Kidney (tissue), 13 donors: ENCODE measurements at regions not wholly inside any gene's neighbourhood (a gene's known extent, or its start where the extent isn't known, plus 50 kb on each side); places are given as distances from the start of the nearest gene placed in this dataset.

Experiments used
- DNase-seq, 5 donors: peaks; one replicate each; pipeline ENCODE4 v3.0.0-alpha.2; 2013 to 2020
- FAIRE-seq: peaks from 2 replicates; lab custom pipeline; 2012; peaks lifted over from hg19 to GRCh38; lab: Jason Lieb, UNC
- H3K27ac ChIP-seq, 2 donors: one replicate each; pipeline ENCODE4 v1.7.0; 2013; ENCODE audit warnings: low read depth in 2 of 2, low read length in 2 of 2, inconsistent platforms in 1 of 2
- H3K27me3 ChIP-seq: one replicate; pipeline ENCODE4 v1.7.1; 2013; ENCODE audit warnings: low read length, inconsistent platforms; ENCODE audit not compliant: control insufficient read depth, insufficient read depth
- H3K36me3 ChIP-seq, 3 donors: one replicate each; pipeline versions ENCODE4 v1.7.0 to v1.7.1; 2013; ENCODE audit warnings: low read length in 3 of 3, control low read depth in 1 of 3, inconsistent platforms in 1 of 3; ENCODE audit not compliant: insufficient read depth in 3 of 3, control insufficient read depth in 2 of 3
- H3K4me1 ChIP-seq, 3 donors: one replicate each; pipeline versions ENCODE4 v1.7.0 to v1.7.1; 2013; ENCODE audit warnings: low read length in 3 of 3, inconsistent platforms in 1 of 3, low read depth in 1 of 3; ENCODE audit not compliant: control insufficient read depth in 2 of 3, insufficient read depth in 2 of 3
- H3K4me3 ChIP-seq, 3 donors: one replicate each; pipeline versions ENCODE4 v1.7.0 to v1.8.1; 2013; ENCODE audit warnings: low read length in 3 of 3, control low read depth in 1 of 3, inconsistent platforms in 1 of 3
- H3K9ac ChIP-seq, 3 donors: one replicate each; pipeline versions ENCODE4 v1.7.0 to v1.7.1; 2013; ENCODE audit warnings: low read length in 3 of 3, control low read depth in 1 of 3, inconsistent platforms in 1 of 3
- H3K9me3 ChIP-seq, 3 donors: one replicate each; pipeline versions ENCODE4 v1.7.0 to v1.7.1; 2013; ENCODE audit warnings: low read length in 3 of 3, control low read depth in 1 of 3, inconsistent platforms in 1 of 3; ENCODE audit not compliant: control insufficient read depth in 2 of 3, insufficient read depth in 1 of 3
- CTCF ChIP-seq: IDR thresholded peaks from 3 replicates; pipeline ENCODE4 v1.5.1; 2012; ENCODE audit warnings: mild to moderate bottlenecking, moderate library complexity, borderline replicate concordance; ENCODE audit not compliant: insufficient read depth; ENCODE audit errors: extremely low read depth
- intact Hi-C: fragments of 100-400 bp; cut with DNase I; formaldehyde crosslinking; loops from one replicate; pipeline ENCODE4 v1.11.1; 2022
- donor health status: control.
- donor health status: control.
- donor health status: control.
- donor health status: control.
- donor health status: control.
- donor health status: DM: yes; HTN: yes; CAD: no.
- donor health status: Normal renal cell carcinoma (clear cell type).

- intact Hi-C loops = no loop called here
- no peaks in the 10 kb centered on the region for H3K36me3 ChIP-seq
- TF ChIP-seq CTCF = no peak
- H3K27me3 ChIP-seq = no peaks in the 10 kb centered on the region
- DNase-seq = no peak
- H3K27ac ChIP-seq = no peak overlapping the region
- FAIRE-seq = no peak
- H3K4me1 ChIP-seq = no peaks in the 10 kb centered on the region
- peaks cover 0 to 3% (median 0%) of the 10 kb centered on the region in 3 donors for H3K9me3 ChIP-seq
- H3K4me3 ChIP-seq = no peak overlapping the region
- no peak overlapping the region for H3K9ac ChIP-seq
Observed at GRCh38 chr15:31752905-31753304, 277.4 kb upstream of the CHRNA7 start.

- DNase-seq (peak in 4 of 5 donors; percentile 14 to 81 (median 44)), FAIRE-seq (peak; percentile 30)
- Histone ChIP-seq H3K36me3 (no peaks in the 10 kb centered on the region), H3K27me3 (no peaks in the 10 kb centered on the region), H3K9me3 (no peaks in the 10 kb centered on the region), H3K4me1 (no peaks in the 10 kb centered on the region), H3K9ac (no peak overlapping the region), H3K27ac (no peak overlapping the region), H3K4me3 (no peak overlapping the region)
- no peak for TF ChIP-seq CTCF
- intact Hi-C loops = no loop called here
Observed at GRCh38 chr15:31758126-31758525, 272.2 kb upstream of the CHRNA7 start.

DNA sequence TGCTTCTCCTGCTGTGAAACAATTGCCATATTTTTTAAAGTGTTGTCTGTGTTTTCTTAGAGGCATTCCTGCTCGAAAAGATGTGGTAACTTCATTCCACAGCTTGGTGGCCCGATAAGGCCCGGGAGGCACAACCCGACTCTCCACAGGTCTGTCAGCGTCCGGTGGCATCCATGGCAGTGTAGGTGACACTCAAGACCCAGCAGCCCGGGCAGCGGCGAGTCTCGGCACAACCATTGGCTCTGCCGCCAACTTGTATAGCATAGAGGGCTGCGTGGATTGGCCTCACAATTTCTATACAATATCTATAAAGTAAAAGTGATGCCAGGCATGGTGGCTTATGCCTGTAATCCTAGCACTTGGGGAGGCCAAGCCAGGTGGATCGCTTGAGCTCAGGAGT lies 262.3 kb upstream of the CHRNA7 start:
- intact Hi-C loops = no loop called here
- H3K9ac ChIP-seq = no peak overlapping the region
- no peak overlapping the region for H3K27ac ChIP-seq
- DNase-seq (no peak), FAIRE-seq (no peak)
- H3K36me3 ChIP-seq = no peaks in the 10 kb centered on the region
- H3K4me1 ChIP-seq = no peaks in the 10 kb centered on the region
- no peak for TF ChIP-seq CTCF
- H3K4me3 ChIP-seq = no peak overlapping the region
- no peaks in the 10 kb centered on the region for H3K27me3 ChIP-seq
- no peaks in the 10 kb centered on the region for H3K9me3 ChIP-seq

- no peaks in the 10 kb centered on the region for H3K36me3 ChIP-seq
- no peak for FAIRE-seq
- DNase-seq = no peak
- H3K27ac ChIP-seq = no peak overlapping the region
- no peak overlapping the region for H3K4me3 ChIP-seq
- no peak for TF ChIP-seq CTCF
- intact Hi-C loops = no loop called here
- H3K9me3 ChIP-seq = no peaks in the 10 kb centered on the region
- H3K4me1 ChIP-seq = no peaks in the 10 kb centered on the region
- no peak overlapping the region for H3K9ac ChIP-seq
- no peaks in the 10 kb centered on the region for H3K27me3 ChIP-seq
Observed at GRCh38 chr15:31774045-31774444, 256.3 kb upstream of the CHRNA7 start.
